Calu3 (cell line): ENCODE measurements at regions not wholly inside any gene's neighbourhood (a gene's known extent, or its start where the extent isn't known, plus 50 kb on each side); places are given as distances from the start of the nearest gene placed in this dataset.

Experiments used
- BruUV-seq: library from RNA; stranded (reverse); fragments of 400-500 nt; replicated peaks from 2 replicates; lab custom pipeline; 2021; lab: Mats Ljungman, UMichigan
- CTCF ChIA-PET: fragments of 300-600 bp; sonication (Branson Sonifier 250); formaldehyde crosslinking; loops from one replicate; lab custom pipeline; 2022; ENCODE audit warnings: antibody characterized with exemption; lab: Charles Lee
- DNase-seq: peaks from one replicate; pipeline ENCODE4 v3.0.0; 2022
- H3K27ac Mint-ChIP-seq: one replicate; pipeline ENCODE4 v1.8.0; 2022; ENCODE audit warnings: mixed read lengths; ENCODE audit not compliant: unreplicated experiment
- H3K27me3 Mint-ChIP-seq: one replicate; pipeline ENCODE4 v1.8.0; 2022; ENCODE audit warnings: mixed read lengths; ENCODE audit not compliant: unreplicated experiment
- H3K36me3 Mint-ChIP-seq: one replicate; pipeline ENCODE4 v1.8.0; 2022; ENCODE audit warnings: mild to moderate bottlenecking, moderate library complexity, mixed read lengths; ENCODE audit not compliant: insufficient read depth, unreplicated experiment
- H3K4me1 Mint-ChIP-seq: one replicate; pipeline ENCODE4 v1.8.0; 2022; ENCODE audit warnings: mild to moderate bottlenecking, low read depth, mixed read lengths; ENCODE audit not compliant: unreplicated experiment
- H3K4me3 Mint-ChIP-seq: one replicate; pipeline ENCODE4 v1.8.0; 2022; ENCODE audit warnings: mild to moderate bottlenecking, low read depth, moderate library complexity, mixed read lengths; ENCODE audit not compliant: unreplicated experiment
- H3K9me3 Mint-ChIP-seq: one replicate; pipeline ENCODE4 v1.8.0; 2022; ENCODE audit warnings: low read depth, mixed read lengths; ENCODE audit not compliant: unreplicated experiment
- intact Hi-C: fragments of 100-400 bp; cut with micrococcal nuclease; formaldehyde crosslinking; loops from one replicate; pipeline ENCODE4 v1.10.0; 2022; ENCODE audit not compliant: unreplicated experiment
- TF ChIP-seq, protein P1 (sequence below): fragments of 200-600 bp; IDR thresholded peaks from one replicate; pipeline ENCODE4 v1.8.0; 2022; ENCODE audit warnings: antibody characterized with exemption; ENCODE audit not compliant: unreplicated experiment

GRCh38 chr16:48903039-48903438 is 293.1 kb upstream of the N4BP1 start:
- H3K27ac Mint-ChIP-seq: no peak overlapping the region
- TF ChIP-seq, protein P1, sequence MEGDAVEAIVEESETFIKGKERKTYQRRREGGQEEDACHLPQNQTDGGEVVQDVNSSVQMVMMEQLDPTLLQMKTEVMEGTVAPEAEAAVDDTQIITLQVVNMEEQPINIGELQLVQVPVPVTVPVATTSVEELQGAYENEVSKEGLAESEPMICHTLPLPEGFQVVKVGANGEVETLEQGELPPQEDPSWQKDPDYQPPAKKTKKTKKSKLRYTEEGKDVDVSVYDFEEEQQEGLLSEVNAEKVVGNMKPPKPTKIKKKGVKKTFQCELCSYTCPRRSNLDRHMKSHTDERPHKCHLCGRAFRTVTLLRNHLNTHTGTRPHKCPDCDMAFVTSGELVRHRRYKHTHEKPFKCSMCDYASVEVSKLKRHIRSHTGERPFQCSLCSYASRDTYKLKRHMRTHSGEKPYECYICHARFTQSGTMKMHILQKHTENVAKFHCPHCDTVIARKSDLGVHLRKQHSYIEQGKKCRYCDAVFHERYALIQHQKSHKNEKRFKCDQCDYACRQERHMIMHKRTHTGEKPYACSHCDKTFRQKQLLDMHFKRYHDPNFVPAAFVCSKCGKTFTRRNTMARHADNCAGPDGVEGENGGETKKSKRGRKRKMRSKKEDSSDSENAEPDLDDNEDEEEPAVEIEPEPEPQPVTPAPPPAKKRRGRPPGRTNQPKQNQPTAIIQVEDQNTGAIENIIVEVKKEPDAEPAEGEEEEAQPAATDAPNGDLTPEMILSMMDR: no peak
- H3K4me1 Mint-ChIP-seq: no peaks in the 10 kb centered on the region
- H3K27me3 Mint-ChIP-seq: peaks cover 81% of the 10 kb centered on the region
- no TSS peak for BruUV-seq
- no peak overlapping the region for H3K4me3 Mint-ChIP-seq
- DNase-seq: no peak
- CTCF ChIA-PET: interaction anchor here (1.3 kb wide), 1 partner anchor 9 kb away, joined by 3 read pairs; no protein-coding TSS in a partner anchor
- no peaks in the 10 kb centered on the region for H3K9me3 Mint-ChIP-seq
- H3K36me3 Mint-ChIP-seq: no peaks in the 10 kb centered on the region
- intact Hi-C loops: no loop called here

DNA sequence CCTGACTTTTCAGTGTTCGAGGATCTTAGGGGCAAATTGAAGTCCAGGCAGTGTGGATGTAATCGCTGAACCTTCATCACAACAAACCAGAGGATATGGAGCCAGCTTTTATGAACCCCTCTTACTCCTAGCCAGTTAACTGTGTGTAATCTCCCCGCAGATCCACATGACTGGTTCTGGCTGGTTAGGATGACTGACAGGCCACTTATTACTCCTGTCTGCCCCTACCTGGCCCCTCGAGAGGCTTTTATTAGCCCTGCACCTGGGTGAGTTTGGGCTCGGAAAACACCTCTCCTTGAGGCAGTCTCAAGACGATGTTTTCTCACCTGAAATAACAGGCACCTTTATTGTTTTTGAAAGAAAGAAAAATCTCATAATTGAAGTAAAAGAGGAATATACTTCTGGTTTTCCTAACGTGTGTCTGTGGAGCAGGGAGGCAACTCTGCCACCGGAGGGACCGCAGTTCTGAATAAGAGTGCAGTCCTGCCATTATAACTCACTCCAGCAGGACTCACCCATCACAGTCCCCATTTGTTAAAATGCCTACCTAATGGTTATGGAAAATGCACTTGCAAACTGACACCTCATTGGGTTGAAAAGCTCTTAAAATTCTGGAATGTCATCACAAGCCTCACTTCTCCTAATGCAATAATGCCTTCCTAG is 291.9 kb upstream of the N4BP1 start:
- no peak for DNase-seq
- CTCF ChIA-PET: no interaction called here
- Mint-ChIP-seq H3K4me1 (no peaks in the 10 kb centered on the region), H3K27ac (no peak overlapping the region), H3K27me3 (peaks cover 74% of the 10 kb centered on the region), H3K4me3 (no peak overlapping the region), H3K9me3 (no peaks in the 10 kb centered on the region), H3K36me3 (no peaks in the 10 kb centered on the region)
- no TSS peak for BruUV-seq
- TF ChIP-seq, protein P1: no peak
- intact Hi-C loops: no loop called here

DNA sequence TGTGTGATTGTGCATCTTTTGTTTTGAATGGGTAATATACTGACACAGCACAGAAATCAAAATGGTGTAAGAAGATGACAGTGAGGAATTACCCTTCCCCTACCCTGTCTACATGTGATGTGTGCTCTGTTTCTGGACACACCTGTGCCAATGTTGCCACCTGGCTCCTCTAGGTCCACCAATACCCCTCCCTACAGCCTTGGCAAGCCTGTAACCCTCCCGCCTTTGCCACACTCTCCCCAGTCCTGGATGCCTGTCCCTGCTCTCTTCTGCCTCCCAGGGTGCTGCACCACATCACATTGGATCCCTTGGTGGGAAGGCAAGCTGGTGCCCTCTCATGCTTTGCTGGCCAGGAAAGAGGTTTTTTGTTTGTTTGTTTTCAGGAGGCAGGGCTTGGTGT is 289.5 kb upstream of the N4BP1 start:
- CTCF ChIA-PET: no interaction called here
- DNase-seq: no peak
- H3K4me1 Mint-ChIP-seq: no peaks in the 10 kb centered on the region
- BruUV-seq: no TSS peak
- H3K9me3 Mint-ChIP-seq: no peaks in the 10 kb centered on the region
- H3K36me3 Mint-ChIP-seq: no peaks in the 10 kb centered on the region
- peaks cover 64% of the 10 kb centered on the region for H3K27me3 Mint-ChIP-seq
- H3K27ac Mint-ChIP-seq: no peak overlapping the region
- TF ChIP-seq, protein P1: no peak
- no peak overlapping the region for H3K4me3 Mint-ChIP-seq
- intact Hi-C loops: no loop called here

- DNase-seq: no peak
- intact Hi-C loops: no loop called here
- Mint-ChIP-seq H3K9me3 (no peaks in the 10 kb centered on the region), H3K27me3 (peaks cover 51% of the 10 kb centered on the region), H3K4me3 (no peak overlapping the region), H3K4me1 (no peaks in the 10 kb centered on the region), H3K36me3 (no peaks in the 10 kb centered on the region), H3K27ac (no peak overlapping the region)
- no TSS peak for BruUV-seq
- CTCF ChIA-PET: no interaction called here
- TF ChIP-seq, protein P1: no peak
Observed at GRCh38 chr16:48897698-48898205, 287.8 kb upstream of the N4BP1 start.
